ENCODE measurements at regions not wholly inside any gene's neighbourhood (a gene's known extent, or its start where the extent isn't known, plus 50 kb on each side); places are given as distances from the start of the nearest gene placed in this dataset.

- no peak for DNase-seq
- Histone ChIP-seq H3K4me3 (ENCODE audit: low read length) (no peak overlapping the region), H3K27ac (ENCODE audit: low read length) (no peak overlapping the region), H3K36me3 (ENCODE audit: control insufficient read depth, insufficient read depth, low read length) (no peaks in the 10 kb centered on the region), H3K9me3 (ENCODE audit: control insufficient read depth, low read depth, low read length) (no peaks in the 10 kb centered on the region), H3K4me1 (ENCODE audit: control insufficient read depth, insufficient read depth, low read length) (no peaks in the 10 kb centered on the region), H3K27me3 (ENCODE audit: control insufficient read depth, insufficient read depth, low read length) (peaks cover 2% of the 10 kb centered on the region)
- no CpG with 5 or more reads among the region's 5 CpGs for WGBS (ENCODE audit: insufficient coverage, low lambda C conversion rate)
Measured at GRCh38 chr5:14090755-14091154, 52.4 kb upstream of the TRIO start.

GRCh38 chr5:14090290-14090689, 52.9 kb upstream of the TRIO start:
- H3K9me3 ChIP-seq (ENCODE audit: control insufficient read depth, low read depth, low read length) = no peaks in the 10 kb centered on the region
- H3K27me3 ChIP-seq (ENCODE audit: control insufficient read depth, insufficient read depth, low read length) = peaks cover 2% of the 10 kb centered on the region
- H3K4me1 ChIP-seq (ENCODE audit: control insufficient read depth, insufficient read depth, low read length) = no peaks in the 10 kb centered on the region
- WGBS (ENCODE audit: insufficient coverage, low lambda C conversion rate) = no CpG with 5 or more reads among the region's 2 CpGs
- no peaks in the 10 kb centered on the region for H3K36me3 ChIP-seq (ENCODE audit: control insufficient read depth, insufficient read depth, low read length)
- H3K4me3 ChIP-seq (ENCODE audit: low read length) = no peak overlapping the region
- no peak overlapping the region for H3K27ac ChIP-seq (ENCODE audit: low read length)
- DNase-seq = no peak

GRCh38 chr5:14089198-14089597, 53.9 kb upstream of the TRIO start:
- Histone ChIP-seq H3K9me3 (ENCODE audit: control insufficient read depth, low read depth, low read length) (no peaks in the 10 kb centered on the region), H3K4me1 (ENCODE audit: control insufficient read depth, insufficient read depth, low read length) (no peaks in the 10 kb centered on the region), H3K27ac (ENCODE audit: low read length) (no peak overlapping the region), H3K27me3 (ENCODE audit: control insufficient read depth, insufficient read depth, low read length) (no peaks in the 10 kb centered on the region), H3K4me3 (ENCODE audit: low read length) (no peak overlapping the region), H3K36me3 (ENCODE audit: control insufficient read depth, insufficient read depth, low read length) (no peaks in the 10 kb centered on the region)
- no peak for DNase-seq
- 100% methylated on average over 1 of the region's 2 CpGs for WGBS (ENCODE audit: insufficient coverage, low lambda C conversion rate)

DNA sequence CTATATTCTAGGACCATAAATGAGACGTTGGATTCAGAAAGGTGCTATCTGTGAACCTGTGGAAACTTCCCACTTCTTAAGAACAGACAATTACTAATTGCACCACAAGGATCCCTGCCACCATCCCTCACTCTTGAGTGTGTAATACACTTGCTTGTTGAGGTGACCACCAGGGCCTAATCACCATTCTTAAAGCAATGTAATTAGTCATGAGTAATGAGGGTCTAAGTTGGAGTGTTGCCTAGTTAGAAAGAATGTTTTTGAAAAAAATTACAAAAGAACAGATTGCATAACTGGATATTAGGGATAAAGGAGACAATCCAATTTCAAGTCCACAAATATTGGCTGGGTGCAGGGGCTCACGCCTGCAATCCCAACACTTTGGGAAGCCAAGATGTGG, 56.9 kb upstream of the TRIO start:
- no peak overlapping the region for H3K27ac ChIP-seq (ENCODE audit: low read length)
- 100% methylated on average over 1 of the region's 2 CpGs for WGBS (ENCODE audit: insufficient coverage, low lambda C conversion rate)

DNA sequence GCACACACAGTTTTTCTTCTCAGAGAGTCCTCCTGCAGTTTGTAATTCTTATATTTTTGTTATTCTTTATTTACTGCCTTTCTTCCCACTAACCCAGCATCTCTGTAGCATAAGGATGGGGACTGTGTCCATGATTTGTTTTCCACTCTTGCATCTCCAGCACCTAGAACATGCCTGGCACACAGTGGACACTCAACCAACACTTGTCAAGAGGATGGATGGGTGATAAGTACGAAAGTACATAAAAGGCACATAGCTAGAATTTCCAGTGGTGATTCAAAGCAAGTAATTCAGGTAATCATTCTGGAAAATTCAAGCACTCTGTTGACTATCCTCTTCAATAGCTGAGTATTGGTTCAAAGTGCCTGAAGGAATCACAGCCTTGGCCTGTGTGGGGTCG, 60.2 kb upstream of the TRIO start:
- Histone ChIP-seq H3K4me3 (ENCODE audit: low read length) (no peak overlapping the region), H3K27me3 (ENCODE audit: control insufficient read depth, insufficient read depth, low read length) (peaks cover 6% of the 10 kb centered on the region), H3K9me3 (ENCODE audit: control insufficient read depth, low read depth, low read length) (no peaks in the 10 kb centered on the region), H3K36me3 (ENCODE audit: control insufficient read depth, insufficient read depth, low read length) (no peaks in the 10 kb centered on the region), H3K27ac (ENCODE audit: low read length) (no peak overlapping the region), H3K4me1 (ENCODE audit: control insufficient read depth, insufficient read depth, low read length) (no peaks in the 10 kb centered on the region)
- no CpG with 5 or more reads among the region's 2 CpGs for WGBS (ENCODE audit: insufficient coverage, low lambda C conversion rate)
- no peak for DNase-seq

More for the DNA sequence above, 56.9 kb upstream of the TRIO start:
- Histone ChIP-seq H3K4me3 (ENCODE audit: low read length) (no peak overlapping the region), H3K36me3 (ENCODE audit: control insufficient read depth, insufficient read depth, low read length) (no peaks in the 10 kb centered on the region), H3K4me1 (ENCODE audit: control insufficient read depth, insufficient read depth, low read length) (no peaks in the 10 kb centered on the region), H3K27me3 (ENCODE audit: control insufficient read depth, insufficient read depth, low read length) (peaks cover 2% of the 10 kb centered on the region), H3K9me3 (ENCODE audit: control insufficient read depth, low read depth, low read length) (no peaks in the 10 kb centered on the region)
- DNase-seq = no peak

DNA sequence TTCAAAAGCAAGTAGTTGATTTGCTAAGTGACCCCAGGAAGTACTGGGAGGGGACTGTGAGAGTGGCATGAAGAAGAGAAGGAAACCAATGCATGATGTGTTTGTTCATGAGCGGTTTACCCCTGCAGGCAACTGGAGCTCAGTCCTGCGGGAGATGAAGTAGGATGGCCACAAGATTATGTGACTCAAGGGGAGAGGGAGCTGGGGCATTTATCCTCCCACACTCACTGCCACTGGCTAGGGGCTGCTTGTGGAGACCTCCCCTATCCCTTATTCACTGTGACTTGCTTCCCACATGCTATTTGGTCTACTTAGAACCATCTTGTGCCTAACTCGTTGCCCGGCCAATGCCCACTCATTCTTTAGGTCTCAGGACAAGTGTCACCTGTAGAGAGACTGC, 60.6 kb upstream of the TRIO start:
- H3K27me3 ChIP-seq (ENCODE audit: control insufficient read depth, insufficient read depth, low read length) = peaks cover 6% of the 10 kb centered on the region
- H3K4me1 ChIP-seq (ENCODE audit: control insufficient read depth, insufficient read depth, low read length) = no peaks in the 10 kb centered on the region
- H3K4me3 ChIP-seq (ENCODE audit: low read length) = no peak overlapping the region
- DNase-seq = no peak
- H3K36me3 ChIP-seq (ENCODE audit: control insufficient read depth, insufficient read depth, low read length) = no peaks in the 10 kb centered on the region
- no peak overlapping the region for H3K27ac ChIP-seq (ENCODE audit: low read length)
- no peaks in the 10 kb centered on the region for H3K9me3 ChIP-seq (ENCODE audit: control insufficient read depth, low read depth, low read length)
- no CpG with 5 or more reads among the region's 4 CpGs for WGBS (ENCODE audit: insufficient coverage, low lambda C conversion rate)

DNA sequence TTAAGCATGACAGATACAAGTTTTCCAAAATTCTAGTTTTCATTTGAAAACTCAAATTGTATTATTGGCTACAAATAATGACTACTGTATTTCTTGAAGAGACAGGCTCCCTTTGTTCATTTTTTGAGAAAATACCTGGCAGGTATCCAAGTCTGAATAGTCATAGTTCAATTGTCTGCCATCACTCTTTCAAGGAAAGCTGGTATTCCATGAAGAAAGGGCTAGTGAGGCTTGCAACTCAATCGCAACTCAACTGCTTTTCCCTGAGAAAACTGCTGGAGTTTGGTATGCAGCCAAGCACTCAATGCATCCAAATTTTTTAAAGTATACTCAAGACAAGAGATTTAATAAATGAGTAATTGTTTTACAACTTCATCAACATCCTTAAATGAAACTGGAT, 61.4 kb upstream of the TRIO start:
- no peak for DNase-seq
- peaks cover 6% of the 10 kb centered on the region for H3K27me3 ChIP-seq (ENCODE audit: control insufficient read depth, insufficient read depth, low read length)
- no peaks in the 10 kb centered on the region for H3K36me3 ChIP-seq (ENCODE audit: control insufficient read depth, insufficient read depth, low read length)
- H3K4me3 ChIP-seq (ENCODE audit: low read length) = no peak overlapping the region
- H3K9me3 ChIP-seq (ENCODE audit: control insufficient read depth, low read depth, low read length) = no peaks in the 10 kb centered on the region
- whole genome bisulfite sequencing (ENCODE audit: insufficient coverage, low lambda C conversion rate) = no CpG with 5 or more reads among the region's 1 CpG
- no peaks in the 10 kb centered on the region for H3K4me1 ChIP-seq (ENCODE audit: control insufficient read depth, insufficient read depth, low read length)
- H3K27ac ChIP-seq (ENCODE audit: low read length) = no peak overlapping the region

- Histone ChIP-seq H3K4me3 (ENCODE audit: low read length) (no peak overlapping the region), H3K4me1 (ENCODE audit: control insufficient read depth, insufficient read depth, low read length) (no peaks in the 10 kb centered on the region), H3K36me3 (ENCODE audit: control insufficient read depth, insufficient read depth, low read length) (no peaks in the 10 kb centered on the region), H3K9me3 (ENCODE audit: control insufficient read depth, low read depth, low read length) (no peaks in the 10 kb centered on the region), H3K27ac (ENCODE audit: low read length) (no peak overlapping the region), H3K27me3 (ENCODE audit: control insufficient read depth, insufficient read depth, low read length) (peaks cover 6% of the 10 kb centered on the region)
- 82% methylated on average over 1 of the region's 3 CpGs for WGBS (ENCODE audit: insufficient coverage, low lambda C conversion rate)
- DNase-seq = no peak
Measured at GRCh38 chr5:14078716-14079115, 64.4 kb upstream of the TRIO start.

- no peak for DNase-seq
- Histone ChIP-seq H3K9me3 (ENCODE audit: control insufficient read depth, low read depth, low read length) (no peaks in the 10 kb centered on the region), H3K27me3 (ENCODE audit: control insufficient read depth, insufficient read depth, low read length) (peaks cover 4% of the 10 kb centered on the region), H3K27ac (ENCODE audit: low read length) (no peak overlapping the region), H3K36me3 (ENCODE audit: control insufficient read depth, insufficient read depth, low read length) (no peaks in the 10 kb centered on the region), H3K4me3 (ENCODE audit: low read length) (no peak overlapping the region), H3K4me1 (ENCODE audit: control insufficient read depth, insufficient read depth, low read length) (no peaks in the 10 kb centered on the region)
- no CpG with 5 or more reads among the region's 8 CpGs for WGBS (ENCODE audit: insufficient coverage, low lambda C conversion rate)
Measured at GRCh38 chr5:14077501-14077900, 65.6 kb upstream of the TRIO start.

DNA sequence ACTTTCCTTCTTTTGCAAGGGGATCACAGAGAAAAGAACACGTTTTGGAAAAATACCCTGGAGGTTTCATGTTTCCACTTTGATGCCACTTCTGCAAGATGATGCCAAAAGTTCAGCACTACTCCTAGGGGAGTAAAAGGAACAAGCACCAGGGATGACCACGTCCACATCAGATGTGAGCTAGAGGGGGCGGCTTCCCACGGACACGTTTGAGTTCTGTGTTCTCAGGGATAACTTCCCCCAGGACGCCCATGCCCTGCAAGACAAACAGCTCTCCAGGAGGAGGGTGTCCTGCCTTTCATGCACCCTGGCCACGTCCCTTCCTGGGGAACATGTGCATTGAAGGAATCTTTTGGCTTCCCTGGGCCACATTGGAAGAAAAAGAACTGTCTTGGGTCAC, 66.6 kb upstream of the TRIO start:
- Histone ChIP-seq H3K4me3 (ENCODE audit: low read length) (no peak overlapping the region), H3K27ac (ENCODE audit: low read length) (no peak overlapping the region), H3K27me3 (ENCODE audit: control insufficient read depth, insufficient read depth, low read length) (peaks cover 4% of the 10 kb centered on the region), H3K9me3 (ENCODE audit: control insufficient read depth, low read depth, low read length) (no peaks in the 10 kb centered on the region), H3K4me1 (ENCODE audit: control insufficient read depth, insufficient read depth, low read length) (no peaks in the 10 kb centered on the region), H3K36me3 (ENCODE audit: control insufficient read depth, insufficient read depth, low read length) (no peaks in the 10 kb centered on the region)
- no peak for DNase-seq
- no CpG with 5 or more reads among the region's 7 CpGs for WGBS (ENCODE audit: insufficient coverage, low lambda C conversion rate)

DNA sequence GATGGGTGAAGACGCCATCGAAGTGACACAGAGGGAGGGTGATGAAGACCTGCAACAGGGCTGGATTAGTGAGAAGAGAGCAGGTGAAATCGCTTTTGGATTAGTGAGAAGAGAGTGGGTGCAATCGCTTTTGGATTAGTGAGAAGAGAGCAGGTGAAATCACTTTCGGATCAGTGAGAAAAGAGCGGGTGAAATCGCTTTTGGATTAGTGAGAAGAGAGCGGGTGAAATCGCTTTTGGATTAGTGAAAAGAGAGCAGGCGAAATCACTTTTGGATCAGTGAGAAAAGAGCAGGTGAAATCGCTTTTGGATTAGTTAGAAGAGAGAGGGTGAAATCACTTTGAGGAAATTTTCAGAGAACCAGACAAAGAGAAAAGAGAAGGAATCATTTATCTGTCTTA, 67.2 kb upstream of the TRIO start:
- WGBS (ENCODE audit: insufficient coverage, low lambda C conversion rate) = 85% methylated on average over 11 of the region's 11 CpGs
- H3K27me3 ChIP-seq (ENCODE audit: control insufficient read depth, insufficient read depth, low read length) = peaks cover 4% of the 10 kb centered on the region
- no peak overlapping the region for H3K4me3 ChIP-seq (ENCODE audit: low read length)
- no peak for DNase-seq
- H3K36me3 ChIP-seq (ENCODE audit: control insufficient read depth, insufficient read depth, low read length) = no peaks in the 10 kb centered on the region
- no peak overlapping the region for H3K27ac ChIP-seq (ENCODE audit: low read length)
- H3K4me1 ChIP-seq (ENCODE audit: control insufficient read depth, insufficient read depth, low read length) = no peaks in the 10 kb centered on the region
- H3K9me3 ChIP-seq (ENCODE audit: control insufficient read depth, low read depth, low read length) = no peaks in the 10 kb centered on the region
